ENCODE measurements at regions not wholly inside any gene's neighbourhood (a gene's known extent, or its start where the extent isn't known, plus 50 kb on each side); places are given as distances from the start of the nearest gene placed in this dataset.
"Not testable (repeated sequence)": the region's sequence is repeated elsewhere in the genome, so short reads cannot be mapped to it uniquely, and the experiment has no call there.

DNA sequence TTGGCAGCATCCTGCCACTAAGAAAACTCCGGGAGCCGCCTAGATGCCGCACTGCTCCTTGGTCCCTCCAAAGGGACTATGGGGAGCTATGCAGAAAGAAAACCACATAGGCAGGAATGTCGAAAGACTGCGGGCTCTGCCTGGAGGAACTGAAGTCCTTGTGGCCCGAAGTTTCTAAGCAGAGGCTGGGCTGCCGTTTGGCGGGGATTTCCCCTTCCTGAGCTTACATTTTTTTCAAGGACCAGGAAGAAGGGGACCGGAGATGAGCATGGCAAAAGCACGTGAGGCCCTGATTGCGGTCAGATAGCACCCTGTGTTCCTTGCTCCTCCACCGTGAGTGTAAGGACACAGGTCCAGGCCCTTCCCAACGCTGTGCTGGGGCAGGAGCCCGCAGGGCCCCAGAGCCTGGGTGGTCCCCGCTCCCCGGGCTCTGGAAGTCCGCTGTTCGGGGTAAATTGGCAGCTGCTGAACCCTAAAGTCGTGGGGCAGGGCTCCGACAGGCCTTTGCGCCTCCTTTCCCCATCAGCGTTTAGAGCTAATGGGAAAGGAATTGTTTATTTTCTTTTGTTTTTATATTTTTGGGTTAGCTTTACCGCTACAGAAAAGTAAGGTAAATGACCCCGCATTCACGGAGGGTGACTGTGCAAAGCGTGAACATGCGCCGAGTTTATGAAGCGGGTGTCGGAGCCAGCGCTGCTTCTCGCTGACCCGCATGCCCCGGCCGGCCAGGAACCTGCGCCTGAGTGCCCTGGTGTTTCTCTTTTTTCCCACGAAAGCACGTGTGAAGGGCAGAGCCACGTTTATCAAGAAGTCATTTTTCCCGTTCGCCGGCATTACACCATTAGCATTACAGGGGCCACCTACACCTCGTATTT is 356.5 kb upstream of the ZNF32 start:
- no peaks in the 10 kb centered on the region for H3K36me3 Mint-ChIP-seq (ENCODE audit: insufficient read depth)
- H3K27me3 Mint-ChIP-seq, result peaks cover 11% of the 10 kb centered on the region
- H3K4me1 Mint-ChIP-seq (ENCODE audit: low read depth), result no peaks in the 10 kb centered on the region
- no peak overlapping the region for H3K4me3 Mint-ChIP-seq (ENCODE audit: low read depth)
- H3K27ac Mint-ChIP-seq, result no peak overlapping the region
- H3K9me3 Mint-ChIP-seq (ENCODE audit: low read depth), result no peaks in the 10 kb centered on the region
- no peak for DNase-seq (ENCODE audit: low spot score, unreplicated experiment)
- no peak for TF ChIP-seq CTCF (IDR thresholded peaks at IDR 0.05; ENCODE audit: unreplicated experiment)

- H3K4me3 Mint-ChIP-seq (ENCODE audit: low read depth), result no peak overlapping the region
- H3K27me3 Mint-ChIP-seq, result no peaks in the 10 kb centered on the region
- no peak for DNase-seq (ENCODE audit: low spot score, unreplicated experiment)
- no peak for TF ChIP-seq CTCF (IDR thresholded peaks at IDR 0.05; ENCODE audit: unreplicated experiment)
- H3K27ac Mint-ChIP-seq, result no peak overlapping the region
- peaks cover 10% of the 10 kb centered on the region for H3K4me1 Mint-ChIP-seq (ENCODE audit: low read depth)
- H3K36me3 Mint-ChIP-seq (ENCODE audit: insufficient read depth), result peaks cover 1% of the 10 kb centered on the region
- peaks cover 10% of the 10 kb centered on the region for H3K9me3 Mint-ChIP-seq (ENCODE audit: low read depth)
Measured at GRCh38 chr10:43998021-43998809, 349.5 kb upstream of the ZNF32 start.

DNA sequence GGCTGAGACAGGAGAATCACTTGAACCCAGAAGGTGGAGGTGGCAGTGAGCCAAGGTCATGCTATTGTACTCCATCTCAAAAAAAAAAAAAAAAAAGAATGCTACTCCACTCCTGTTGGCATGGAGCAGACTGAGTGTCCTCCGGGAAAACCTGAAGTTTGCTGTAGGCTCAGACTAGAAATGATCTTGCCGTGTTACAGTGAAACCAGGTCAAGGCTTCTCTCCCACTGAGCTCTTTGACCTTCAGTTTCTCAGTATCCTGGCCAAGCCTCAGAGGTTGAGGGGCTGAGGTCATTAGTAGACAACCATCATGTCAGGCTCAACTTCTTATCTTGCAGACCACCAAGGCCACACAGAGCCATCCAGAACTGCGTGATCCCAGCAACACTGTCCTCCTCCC is 348.6 kb upstream of the ZNF32 start:
- Mint-ChIP-seq H3K9me3 (ENCODE audit: low read depth) (peaks cover 14% of the 10 kb centered on the region), H3K27ac (no peak overlapping the region), H3K36me3 (ENCODE audit: insufficient read depth) (peaks cover 1% of the 10 kb centered on the region), H3K27me3 (no peaks in the 10 kb centered on the region), H3K4me1 (ENCODE audit: low read depth) (peaks cover 10% of the 10 kb centered on the region), H3K4me3 (ENCODE audit: low read depth) (no peak overlapping the region)
- DNase-seq (ENCODE audit: low spot score, unreplicated experiment), result no peak
- TF ChIP-seq CTCF (IDR thresholded peaks at IDR 0.05; ENCODE audit: unreplicated experiment), result no peak

DNA sequence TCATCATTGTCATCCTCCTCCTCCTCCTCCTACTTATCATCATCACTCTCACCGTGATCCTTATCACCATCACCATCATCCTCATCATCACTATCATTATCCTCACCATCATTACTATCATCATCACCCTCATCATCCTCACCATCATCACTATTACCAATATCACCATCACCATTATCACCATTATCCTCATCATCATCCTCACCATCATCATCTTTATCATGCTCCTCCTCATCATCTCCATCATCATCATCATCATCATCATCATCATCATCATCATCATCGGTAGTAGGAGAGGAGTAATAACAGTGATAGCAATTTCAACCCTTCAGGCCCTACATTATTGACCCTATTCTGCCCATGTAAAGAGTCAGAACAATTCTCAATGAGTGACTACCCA is 345.9 kb upstream of the ZNF32 start:
- TF ChIP-seq CTCF (IDR thresholded peaks at IDR 0.05; ENCODE audit: unreplicated experiment), result no peak
- Mint-ChIP-seq H3K36me3 (ENCODE audit: insufficient read depth) (peaks cover 1% of the 10 kb centered on the region), H3K27me3 (no peaks in the 10 kb centered on the region), H3K4me3 (ENCODE audit: low read depth) (no peak overlapping the region), H3K4me1 (ENCODE audit: low read depth) (peaks cover 10% of the 10 kb centered on the region), H3K9me3 (ENCODE audit: low read depth) (peaks cover 30% of the 10 kb centered on the region), H3K27ac (no peak overlapping the region)
- no peak for DNase-seq (ENCODE audit: low spot score, unreplicated experiment)

DNA sequence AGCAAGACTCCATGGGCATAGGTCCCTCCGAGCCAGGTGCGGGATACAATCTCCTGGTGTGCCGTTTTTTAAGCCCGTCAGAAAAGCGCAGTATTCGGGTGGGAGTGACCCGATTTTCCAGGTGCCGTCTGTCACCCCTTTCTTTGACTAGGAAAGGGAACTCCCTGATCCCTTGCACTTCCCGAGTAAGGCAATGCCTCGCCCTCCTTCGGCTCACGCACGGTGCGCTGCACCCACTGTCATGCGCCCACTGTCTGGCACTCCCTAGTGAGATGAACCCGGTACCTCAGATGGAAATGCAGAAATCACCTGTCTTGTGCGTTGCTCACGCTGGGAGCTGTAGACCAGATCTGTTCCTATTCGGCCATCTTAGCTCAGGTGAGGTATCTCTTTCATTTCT is 344.1 kb upstream of the ZNF32 start:
- not testable (repeated sequence) for H3K36me3 Mint-ChIP-seq (ENCODE audit: insufficient read depth); H3K27me3 Mint-ChIP-seq; H3K4me3 Mint-ChIP-seq (ENCODE audit: low read depth); H3K4me1 Mint-ChIP-seq (ENCODE audit: low read depth); H3K27ac Mint-ChIP-seq; DNase-seq (ENCODE audit: low spot score, unreplicated experiment)
- H3K9me3 Mint-ChIP-seq (ENCODE audit: low read depth), result peaks cover 34% of the 10 kb centered on the region
